Testis (tissue), 2 donors: ENCODE measurements at regions not wholly inside any gene's neighbourhood (a gene's known extent, or its start where the extent isn't known, plus 50 kb on each side); places are given as distances from the start of the nearest gene placed in this dataset.

ENCODE experiments used
- DNase-seq: peaks from one replicate; pipeline ENCODE4 v3.0.0-alpha.2; 2019
- H3K27ac ChIP-seq, 2 donors: fragments of 200-600 bp; sonication (generic); one replicate each; pipeline ENCODE4 v1.5.1; 2019
- H3K27me3 ChIP-seq: fragments of 200-600 bp; sonication (generic); one replicate; pipeline ENCODE4 v1.5.1; 2019
- H3K36me3 ChIP-seq: fragments of 200-600 bp; sonication (generic); one replicate; pipeline ENCODE4 v1.5.1; 2017; ENCODE audit warnings: low read depth; ENCODE audit errors: missing control alignments
- H3K4me1 ChIP-seq: fragments of 200-600 bp; sonication (generic); one replicate; pipeline ENCODE4 v1.5.1; 2019
- H3K4me3 ChIP-seq, 2 donors: fragments of 200-600 bp; sonication (generic); one replicate each; pipeline ENCODE4 v1.5.1; 2017 to 2019
- H3K9me3 ChIP-seq: fragments of 200-600 bp; sonication (generic); one replicate; pipeline ENCODE4 v1.5.1; 2017
- POLR2A ChIP-seq: fragments of 450-650 bp; IDR thresholded peaks from one replicate; pipeline ENCODE4 v1.6.1; 2017; ENCODE audit warnings: antibody characterized with exemption, mild to moderate bottlenecking, moderate library complexity
- WGBS, 2 donors: methylation state at CpG; one replicate each; pipeline ENCODE4 v1.1.5; 2018; 5-methylcytosine and 5-hydroxymethylcytosine counted together
- intact Hi-C: fragments of 100-400 bp; cut with DNase I; formaldehyde crosslinking; loops from one replicate; pipeline ENCODE4 v1.15.1; 2023; ENCODE audit warnings: low total_unique reads
- TF ChIP-seq, protein P1 (sequence below), 3 experiments: fragments of 450-650 bp in 2 of 3; fragments of 200-600 bp in 1 of 3; sonication (generic) in 1 of 3; IDR thresholded peaks; one replicate each; pipeline ENCODE4 v1.5.1; 2016 to 2019; ENCODE audit warnings: antibody characterized with exemption in 3 of 3, mild to moderate bottlenecking in 2 of 3, moderate library complexity in 1 of 3

DNA sequence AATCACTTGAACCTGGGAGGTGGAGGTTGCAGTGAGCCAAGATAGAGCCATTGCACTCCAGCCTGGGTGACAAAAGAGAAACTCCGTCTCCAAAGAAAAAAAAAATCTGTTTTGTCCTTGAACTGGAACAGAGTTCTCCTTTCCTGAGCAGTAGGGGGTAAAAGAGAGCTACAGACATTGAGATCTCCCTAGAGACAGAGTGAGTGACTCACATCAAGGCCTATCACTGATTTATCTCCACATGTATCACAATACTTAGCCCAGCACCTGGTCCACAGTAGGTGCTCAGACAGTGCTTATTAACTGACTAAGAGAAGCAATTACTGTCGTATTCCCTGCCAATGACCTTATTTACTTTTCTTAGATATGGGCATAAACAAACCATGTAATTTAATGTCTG, 354.1 kb upstream of the C1orf87 start:
- TF ChIP-seq POLR2A: no peak
- TF ChIP-seq, protein P1, sequence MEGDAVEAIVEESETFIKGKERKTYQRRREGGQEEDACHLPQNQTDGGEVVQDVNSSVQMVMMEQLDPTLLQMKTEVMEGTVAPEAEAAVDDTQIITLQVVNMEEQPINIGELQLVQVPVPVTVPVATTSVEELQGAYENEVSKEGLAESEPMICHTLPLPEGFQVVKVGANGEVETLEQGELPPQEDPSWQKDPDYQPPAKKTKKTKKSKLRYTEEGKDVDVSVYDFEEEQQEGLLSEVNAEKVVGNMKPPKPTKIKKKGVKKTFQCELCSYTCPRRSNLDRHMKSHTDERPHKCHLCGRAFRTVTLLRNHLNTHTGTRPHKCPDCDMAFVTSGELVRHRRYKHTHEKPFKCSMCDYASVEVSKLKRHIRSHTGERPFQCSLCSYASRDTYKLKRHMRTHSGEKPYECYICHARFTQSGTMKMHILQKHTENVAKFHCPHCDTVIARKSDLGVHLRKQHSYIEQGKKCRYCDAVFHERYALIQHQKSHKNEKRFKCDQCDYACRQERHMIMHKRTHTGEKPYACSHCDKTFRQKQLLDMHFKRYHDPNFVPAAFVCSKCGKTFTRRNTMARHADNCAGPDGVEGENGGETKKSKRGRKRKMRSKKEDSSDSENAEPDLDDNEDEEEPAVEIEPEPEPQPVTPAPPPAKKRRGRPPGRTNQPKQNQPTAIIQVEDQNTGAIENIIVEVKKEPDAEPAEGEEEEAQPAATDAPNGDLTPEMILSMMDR (IDR thresholded peaks at IDR 0.05): no peak
- no peak for DNase-seq
- no peaks in the 10 kb centered on the region for H3K4me1 ChIP-seq
- H3K36me3 ChIP-seq: no peaks in the 10 kb centered on the region
- H3K9me3 ChIP-seq: no peaks in the 10 kb centered on the region
- WGBS, 2 donors: 70 to 72% methylated on average over 2 of the region's 2 CpGs
- no peaks in the 10 kb centered on the region for H3K27me3 ChIP-seq
- no peak overlapping the region for H3K27ac ChIP-seq
- intact Hi-C loops: no loop called here
- no peak overlapping the region for H3K4me3 ChIP-seq

DNA sequence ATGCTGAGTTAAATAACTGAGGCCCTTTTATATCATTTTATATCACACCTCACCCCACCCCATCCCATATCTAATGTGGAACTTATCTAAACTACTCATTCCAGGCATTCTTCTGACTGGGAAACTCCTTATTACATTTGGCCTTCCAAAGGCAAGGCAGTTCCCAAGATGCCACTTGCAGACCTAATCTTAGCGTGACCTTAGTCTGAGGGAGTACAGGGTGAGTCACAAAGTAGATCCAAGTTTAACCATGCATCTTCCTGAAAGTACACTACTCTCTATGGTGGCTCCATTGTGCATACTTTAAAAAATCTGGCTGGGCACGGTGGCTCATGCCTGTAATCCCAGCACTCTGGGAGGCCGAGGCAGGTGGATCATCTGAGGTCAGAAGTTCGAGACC, 353.6 kb upstream of the C1orf87 start:
- DNase-seq: no peak
- Histone ChIP-seq H3K27ac (no peak overlapping the region), H3K36me3 (no peaks in the 10 kb centered on the region), H3K4me1 (no peaks in the 10 kb centered on the region), H3K27me3 (no peaks in the 10 kb centered on the region), H3K9me3 (no peaks in the 10 kb centered on the region), H3K4me3 (no peak overlapping the region)
- WGBS, 2 donors: 71 to 74% methylated on average over 4 of the region's 4 CpGs
- intact Hi-C loops: no loop called here
- TF ChIP-seq, protein P1 (IDR thresholded peaks at IDR 0.05): no peak
- no peak for TF ChIP-seq POLR2A

DNA sequence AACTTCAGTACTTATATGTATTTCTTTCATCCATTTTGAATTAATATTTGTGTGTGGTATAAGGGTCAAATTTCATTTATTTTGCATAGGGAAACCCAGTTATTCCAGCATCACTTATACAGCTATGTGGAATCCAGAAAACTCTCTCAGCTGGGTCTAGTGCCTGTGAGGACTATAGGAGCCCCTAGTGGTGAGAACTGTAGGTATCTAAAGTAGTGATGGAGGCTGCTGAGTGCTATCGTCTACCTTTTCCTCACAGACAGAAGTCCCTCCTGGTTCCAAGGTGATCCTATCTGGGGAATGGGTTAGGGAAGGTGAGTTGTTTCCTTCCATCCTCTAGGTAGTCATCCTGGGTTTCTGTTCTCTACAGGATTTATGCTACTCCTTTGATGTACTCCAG, 352.0 kb upstream of the C1orf87 start:
- Histone ChIP-seq H3K36me3 (no peaks in the 10 kb centered on the region), H3K4me1 (no peaks in the 10 kb centered on the region), H3K27ac (no peak overlapping the region), H3K4me3 (no peak overlapping the region), H3K9me3 (no peaks in the 10 kb centered on the region), H3K27me3 (no peaks in the 10 kb centered on the region)
- intact Hi-C loops: no loop called here
- no peak for DNase-seq
- WGBS, 2 donors: 68 to 89% methylated on average over 1 of the region's 1 CpG
- TF ChIP-seq, protein P1 (IDR thresholded peaks at IDR 0.05): no peak
- TF ChIP-seq POLR2A: no peak

DNA sequence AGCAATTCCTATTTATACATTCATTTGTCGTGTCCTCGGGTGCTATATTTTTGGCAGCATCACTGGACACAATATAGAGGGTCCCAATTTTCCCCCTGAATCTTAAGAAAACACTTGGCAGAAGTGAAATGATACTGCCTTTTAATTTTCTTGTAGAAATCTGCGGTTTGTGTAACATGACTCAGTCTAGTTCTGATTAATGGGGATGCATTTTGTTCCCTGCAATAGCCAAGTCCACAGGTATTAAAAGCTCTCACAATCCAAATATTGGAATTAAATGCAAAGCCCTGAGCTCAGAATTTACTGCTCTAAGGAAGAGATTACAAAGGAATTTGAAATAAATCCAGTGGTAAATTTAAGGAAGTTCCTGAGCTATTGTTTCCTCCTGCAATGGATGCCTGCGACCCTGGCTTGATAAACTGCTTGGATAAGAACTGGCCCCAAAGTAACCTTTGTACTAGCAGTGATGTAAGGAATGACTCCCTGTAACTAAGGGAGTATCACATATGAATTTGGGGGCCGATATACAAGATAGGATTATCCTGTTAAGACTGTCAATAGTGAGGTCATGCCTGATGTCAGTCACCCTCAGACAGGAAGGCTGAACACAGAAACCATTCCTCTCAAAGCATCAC, 349.7 kb upstream of the C1orf87 start:
- intact Hi-C loops: no loop called here
- Histone ChIP-seq H3K9me3 (no peaks in the 10 kb centered on the region), H3K27me3 (no peaks in the 10 kb centered on the region), H3K36me3 (no peaks in the 10 kb centered on the region), H3K27ac (no peak overlapping the region), H3K4me3 (no peak overlapping the region), H3K4me1 (no peaks in the 10 kb centered on the region)
- DNase-seq: no peak
- WGBS, 2 donors: 45 to 51% methylated on average over 5 of the region's 5 CpGs
- no peak for TF ChIP-seq POLR2A
- TF ChIP-seq, protein P1 (IDR thresholded peaks at IDR 0.05): no peak

DNA sequence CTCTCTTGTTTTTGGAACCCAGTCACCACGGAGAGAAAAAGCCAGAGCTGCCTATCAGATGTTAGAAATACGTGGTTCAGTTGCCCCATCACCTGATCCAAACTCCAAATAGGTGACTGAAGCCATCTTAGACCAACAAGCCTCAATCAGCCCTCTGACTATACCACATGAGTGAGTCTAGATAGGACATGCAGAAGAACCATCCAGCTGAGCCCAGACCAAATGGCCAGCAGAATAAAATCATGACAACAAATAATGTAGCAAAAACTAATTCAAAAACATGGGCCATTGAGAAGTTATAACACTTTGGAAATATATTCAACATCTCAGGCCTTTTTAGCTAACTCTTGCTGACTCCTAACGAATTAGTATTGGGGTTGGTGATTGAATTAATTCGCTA, 348.4 kb upstream of the C1orf87 start:
- no peaks in the 10 kb centered on the region for H3K27me3 ChIP-seq
- no peaks in the 10 kb centered on the region for H3K36me3 ChIP-seq
- no peak overlapping the region for H3K4me3 ChIP-seq
- TF ChIP-seq, protein P1 (IDR thresholded peaks at IDR 0.05): no peak
- no peak for TF ChIP-seq POLR2A
- no peaks in the 10 kb centered on the region for H3K9me3 ChIP-seq
- intact Hi-C loops: no loop called here
- 91 to 92% methylated on average over 4 of the region's 4 CpGs for WGBS, 2 donors
- H3K27ac ChIP-seq: no peak overlapping the region
- H3K4me1 ChIP-seq: no peaks in the 10 kb centered on the region
- no peak for DNase-seq
